COLO668 (cell line): ENCODE measurements at regions not wholly inside any gene's neighbourhood (a gene's known extent, or its start where the extent isn't known, plus 50 kb on each side); places are given as distances from the start of the nearest gene placed in this dataset.
"Not testable (repeated sequence)": the region's sequence is repeated elsewhere in the genome, so short reads cannot be mapped to it uniquely, and the experiment has no call there.

Experiments
- DNase-seq: peaks from one replicate; lab custom pipeline; 2025; ENCODE audit not compliant: unreplicated experiment; lab: John Stamatoyannopoulos, UW

DNA sequence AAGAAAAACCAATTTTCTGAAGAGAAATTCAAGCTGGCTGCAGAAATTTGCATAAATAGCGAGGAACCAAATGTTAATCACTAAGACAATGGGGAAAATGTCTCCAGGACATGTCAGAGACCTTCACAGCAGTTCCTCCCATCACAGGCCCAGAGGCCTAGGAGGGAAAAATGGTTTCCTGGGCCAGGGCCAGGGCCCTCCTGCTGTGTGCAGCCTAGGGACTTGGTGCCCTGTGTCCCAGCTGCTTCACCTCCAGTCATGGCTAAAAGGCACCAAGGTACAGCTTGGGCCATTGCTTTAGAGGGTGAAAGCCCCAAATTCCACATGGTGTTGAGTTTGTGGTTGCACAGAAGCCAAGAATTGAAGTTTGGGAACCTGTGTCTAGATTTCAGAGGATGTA is 628.7 kb upstream of the ARRDC3 start:
- DNase-seq: not testable (repeated sequence)

DNA sequence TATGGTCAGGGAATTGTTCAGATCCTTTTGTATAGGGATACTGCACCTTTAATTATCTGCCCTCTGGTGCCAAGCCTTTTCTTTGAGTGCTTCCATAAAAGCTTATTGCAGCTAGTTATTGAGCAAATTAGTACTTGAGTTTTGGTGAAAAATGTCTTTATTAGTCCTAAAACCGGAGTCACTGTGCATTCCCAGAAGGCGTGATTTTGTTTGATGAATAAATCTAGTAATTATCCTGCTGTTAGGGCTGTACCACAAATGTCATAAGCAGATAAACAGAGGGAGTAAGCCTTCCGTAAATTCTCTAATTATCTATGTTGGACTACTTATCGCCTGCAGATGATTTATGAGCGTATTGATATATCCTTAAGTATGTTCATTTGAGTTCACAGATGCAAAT is 620.7 kb upstream of the ARRDC3 start:
- DNase-seq: no peak

DNA sequence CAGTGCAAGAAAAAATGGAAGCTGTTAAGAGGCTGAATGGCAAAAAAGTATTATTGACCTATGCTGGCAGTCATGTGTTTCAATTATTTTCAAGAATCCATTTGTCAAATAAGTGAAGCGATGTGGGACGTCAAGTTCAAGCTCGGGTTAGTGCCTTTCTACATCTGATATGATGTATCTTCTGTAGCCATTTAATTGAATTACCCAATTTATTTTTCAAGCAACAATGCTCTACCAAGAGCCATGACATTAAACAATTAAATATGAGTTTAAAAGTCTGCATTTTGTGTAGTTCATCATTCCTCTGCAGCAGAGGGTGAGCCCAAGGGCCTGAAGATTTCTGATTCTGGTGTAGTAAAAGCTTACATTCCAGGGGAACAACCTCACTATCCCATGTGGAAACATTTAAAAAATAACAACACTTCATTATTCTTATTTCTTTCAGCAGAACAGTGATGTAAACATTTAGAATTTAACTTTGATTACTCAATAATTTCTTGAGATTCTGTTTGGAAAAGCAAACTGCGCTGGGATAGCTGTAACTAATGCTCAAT is 619.7 kb upstream of the ARRDC3 start:
- DNase-seq: no peak

DNA sequence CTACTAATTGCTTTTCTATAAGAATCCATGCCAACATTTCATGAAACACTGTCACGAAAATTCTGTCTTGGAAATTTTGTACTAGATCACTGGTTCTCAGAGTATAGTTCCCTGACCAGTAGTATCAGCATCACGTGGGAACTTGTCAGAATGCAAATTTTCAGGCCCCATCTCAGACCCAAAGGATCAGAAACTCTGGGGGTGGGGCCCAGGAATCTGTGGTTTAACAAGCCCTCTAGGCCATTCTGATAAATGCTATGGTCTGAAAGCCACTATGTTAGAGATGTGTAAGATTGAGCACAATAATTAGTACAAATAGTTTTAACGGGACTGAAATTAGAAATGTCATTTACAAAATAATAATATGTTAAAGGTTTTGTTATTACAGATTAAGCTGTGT is 615.7 kb upstream of the ARRDC3 start:
- DNase-seq: no peak

DNA sequence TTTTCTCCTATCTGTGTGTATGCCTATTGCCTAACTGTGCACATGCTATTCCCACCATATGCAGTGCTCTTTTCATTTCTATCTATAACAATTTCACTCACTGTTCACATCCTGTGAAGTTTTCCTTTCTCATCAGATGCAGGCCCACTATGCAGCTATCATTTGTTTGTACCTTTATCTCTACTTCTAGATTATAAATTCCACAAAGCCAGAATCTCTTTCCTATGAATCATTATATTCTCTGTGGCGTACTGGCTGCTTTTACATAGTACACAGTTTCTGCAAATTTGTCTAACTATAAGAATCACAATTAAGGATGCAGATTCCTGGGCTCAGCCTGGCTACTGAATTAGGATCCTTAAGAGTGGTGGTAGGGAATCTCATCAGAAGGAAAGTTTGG is 600.8 kb upstream of the ARRDC3 start:
- no peak for DNase-seq

DNA sequence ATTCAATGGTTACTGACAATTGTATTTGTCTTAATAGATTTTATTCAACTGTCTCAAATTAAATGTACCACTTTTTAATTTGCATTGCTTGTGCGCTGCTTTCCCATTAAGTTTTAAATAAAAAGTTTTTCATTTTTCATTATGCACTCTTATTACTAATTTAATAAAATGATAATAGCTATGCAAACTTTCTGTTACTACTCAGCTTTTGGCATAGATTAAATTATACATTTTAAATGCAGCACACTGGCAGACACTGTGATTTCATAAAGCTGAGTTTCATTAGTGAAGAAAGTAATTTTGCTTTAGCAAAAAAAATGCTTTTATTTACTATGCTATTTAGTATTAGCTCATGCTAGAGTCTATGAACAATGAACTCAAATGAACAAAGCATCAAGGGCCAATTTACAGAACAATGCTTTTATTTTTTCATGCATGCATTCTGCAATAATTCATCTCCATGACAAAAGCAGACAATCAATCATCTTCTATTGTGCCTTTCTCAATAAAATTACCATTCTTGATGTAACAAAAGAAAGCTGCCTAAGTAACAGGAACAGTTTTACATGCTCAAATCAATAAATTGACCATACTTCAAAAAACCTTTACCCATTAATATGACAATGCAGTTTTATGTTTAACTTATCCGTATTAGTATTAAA is 595.2 kb upstream of the ARRDC3 start:
- DNase-seq: no peak

DNA sequence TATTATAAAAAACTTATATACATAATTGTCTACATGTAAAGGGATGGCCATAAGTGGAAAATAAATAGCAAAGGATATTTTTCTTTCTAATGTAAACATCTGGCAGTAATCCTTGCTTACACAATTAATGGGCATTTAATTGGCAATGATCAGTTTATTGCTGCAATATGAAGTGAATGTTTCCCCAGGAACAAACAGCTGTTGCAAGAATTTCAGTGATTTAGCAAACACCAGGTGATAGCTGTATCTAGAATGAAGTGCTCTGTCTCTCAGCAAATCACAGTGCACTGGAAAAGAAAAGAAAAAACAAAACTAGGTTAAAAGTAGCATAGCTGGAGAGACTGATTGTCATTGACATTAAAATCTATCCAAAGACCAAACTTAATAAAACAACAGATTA is 594.5 kb upstream of the ARRDC3 start:
- DNase-seq: no peak

DNA sequence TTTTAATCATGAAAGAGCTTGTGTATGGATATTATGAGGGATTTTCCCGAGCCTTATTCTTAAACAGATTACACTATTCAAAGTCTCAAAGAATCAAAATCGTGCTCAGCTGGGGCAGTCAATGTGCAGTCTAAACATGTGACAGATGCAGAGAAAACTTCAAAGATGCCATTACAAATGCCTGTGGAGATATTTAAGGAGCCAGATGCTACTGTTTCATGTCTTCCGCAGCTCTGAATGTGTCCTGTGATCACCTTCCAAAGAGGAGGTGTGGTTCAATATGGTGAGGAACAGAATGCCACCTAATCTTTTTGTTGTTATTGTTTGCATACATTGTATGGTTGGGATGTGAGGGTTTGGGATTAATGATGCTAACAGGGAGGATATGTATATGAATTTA is 593.3 kb upstream of the ARRDC3 start:
- no peak for DNase-seq

DNA sequence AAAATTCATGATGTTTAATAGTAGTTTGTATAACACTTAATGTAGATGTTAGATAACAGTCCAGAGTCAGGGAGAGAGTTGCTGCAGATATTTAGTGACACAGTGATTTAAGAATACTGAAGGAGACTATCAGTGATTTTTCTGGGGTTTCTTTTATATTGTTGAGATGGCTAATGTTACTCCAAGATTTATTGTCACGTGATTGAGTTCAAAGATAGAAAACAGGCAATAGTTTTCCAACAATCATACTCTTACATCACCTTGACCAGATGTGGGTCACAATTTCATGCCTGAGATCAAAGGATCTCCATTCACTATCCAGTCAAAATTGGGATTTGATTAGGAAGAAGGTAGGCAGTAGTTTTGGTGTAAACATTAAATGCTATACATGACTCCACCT is 580.0 kb upstream of the ARRDC3 start:
- DNase-seq: no peak

DNA sequence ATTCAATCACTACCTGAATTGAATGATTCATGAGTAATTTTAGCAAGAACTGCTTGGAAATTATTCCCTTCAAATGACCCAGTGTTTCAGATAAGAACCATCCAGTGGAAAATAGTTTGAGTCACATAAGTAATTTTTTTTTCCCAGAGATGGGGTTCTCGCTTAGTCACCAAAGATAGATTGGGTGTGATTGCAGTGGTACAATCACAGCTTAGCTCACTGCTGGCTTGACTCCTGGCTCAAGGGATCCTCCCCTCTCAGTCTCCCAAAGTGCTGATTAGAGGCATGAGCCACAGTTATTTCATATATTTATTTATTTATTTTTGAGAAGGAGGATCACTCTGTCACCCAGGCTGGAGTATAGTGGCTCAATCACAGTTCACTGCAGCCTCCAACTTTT is 574.5 kb upstream of the ARRDC3 start:
- DNase-seq: no peak

DNA sequence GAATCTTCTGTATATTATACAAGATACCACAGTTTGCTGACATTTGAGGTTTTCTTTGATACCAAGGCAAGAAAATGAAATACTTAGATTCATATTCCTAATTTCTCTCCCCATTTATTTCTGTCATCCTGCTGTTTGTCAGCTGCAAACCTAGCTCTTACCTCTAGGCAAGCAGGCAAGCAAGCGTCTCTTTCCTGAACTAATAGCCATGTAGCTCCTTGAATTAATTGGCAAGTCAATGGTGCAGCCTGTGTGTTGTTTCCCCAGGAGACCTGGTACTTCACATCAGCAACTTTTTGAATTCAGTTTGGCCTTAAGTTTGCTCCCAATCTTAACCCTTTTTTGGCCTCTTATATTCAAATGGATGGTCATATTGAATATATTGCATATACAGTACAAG is 573.6 kb upstream of the ARRDC3 start:
- DNase-seq: no peak

DNA sequence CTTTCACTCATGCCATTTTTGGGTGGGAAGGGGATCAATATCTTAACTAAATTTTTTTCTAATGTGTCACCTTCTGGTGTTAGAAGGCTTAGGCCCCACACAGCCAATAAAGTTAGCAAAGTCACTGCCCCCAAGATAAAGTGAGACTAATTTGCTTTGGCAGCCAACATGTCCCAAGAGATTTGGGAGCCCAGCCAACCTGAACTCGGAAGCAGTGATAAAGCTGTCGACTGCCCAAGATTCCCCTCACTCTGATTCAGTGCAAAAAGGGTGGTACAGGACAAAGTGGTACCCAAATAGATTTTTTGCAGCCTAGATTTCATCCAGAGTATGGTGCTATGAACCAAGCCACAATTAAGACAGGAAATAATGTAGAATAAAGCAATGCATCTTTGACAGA is 572.5 kb upstream of the ARRDC3 start:
- DNase-seq: no peak

DNA sequence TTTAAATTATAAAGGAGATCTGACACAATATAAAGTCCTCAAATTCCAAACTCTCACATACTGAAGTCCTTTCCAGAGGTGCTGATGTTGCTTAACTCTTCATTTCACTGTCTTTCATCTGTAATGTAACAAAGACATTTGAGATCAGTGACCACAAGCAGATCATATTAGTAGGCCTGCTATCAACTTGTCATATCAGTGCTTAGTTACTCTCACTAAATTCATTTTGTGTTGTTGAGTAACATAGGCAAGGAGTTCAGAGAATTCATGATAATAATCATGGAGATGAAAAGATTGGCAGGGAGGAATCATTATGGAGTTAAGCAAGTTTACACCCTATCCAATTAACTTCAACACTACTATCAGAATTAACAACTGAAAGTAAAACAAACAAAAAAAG is 571.0 kb upstream of the ARRDC3 start:
- no peak for DNase-seq

DNA sequence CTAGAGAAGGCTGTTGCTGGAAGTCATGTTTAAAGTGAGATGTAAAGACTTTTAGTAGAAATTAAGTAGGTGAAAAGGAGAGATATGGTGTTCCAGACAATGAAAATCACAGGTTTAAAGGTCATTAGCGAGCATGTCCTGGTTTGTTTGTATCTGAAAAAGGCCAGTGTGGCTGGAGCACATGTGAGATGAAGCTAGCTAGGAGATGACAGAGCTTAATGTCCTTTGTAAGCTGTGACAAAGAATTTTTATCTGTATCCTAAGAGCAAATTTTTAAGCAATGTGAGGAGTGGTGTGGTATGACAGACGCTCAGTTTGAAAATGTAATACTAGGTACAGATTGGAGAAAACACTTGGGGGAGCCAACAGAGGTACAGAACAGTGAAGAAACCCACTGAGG is 567.2 kb upstream of the ARRDC3 start:
- DNase-seq: no peak

DNA sequence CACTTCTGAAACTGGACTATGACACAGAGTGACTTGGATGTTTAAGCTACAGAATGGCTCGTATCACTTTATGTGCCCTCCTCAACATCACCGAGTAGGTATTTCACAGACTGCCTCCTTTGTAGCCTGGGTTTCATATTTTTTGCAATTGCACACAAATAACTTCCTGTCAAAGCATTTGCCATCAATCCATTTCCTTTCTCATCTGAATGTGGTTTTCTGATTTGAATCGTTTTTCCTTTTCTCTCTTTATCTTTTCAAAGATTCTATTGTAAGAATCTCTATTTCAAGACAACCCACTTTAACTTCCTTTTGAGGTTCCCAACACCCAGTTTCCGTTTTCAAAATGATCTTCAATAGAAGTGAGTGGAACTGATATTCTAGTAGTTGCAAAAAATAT is 563.8 kb upstream of the ARRDC3 start:
- DNase-seq: no peak

DNA sequence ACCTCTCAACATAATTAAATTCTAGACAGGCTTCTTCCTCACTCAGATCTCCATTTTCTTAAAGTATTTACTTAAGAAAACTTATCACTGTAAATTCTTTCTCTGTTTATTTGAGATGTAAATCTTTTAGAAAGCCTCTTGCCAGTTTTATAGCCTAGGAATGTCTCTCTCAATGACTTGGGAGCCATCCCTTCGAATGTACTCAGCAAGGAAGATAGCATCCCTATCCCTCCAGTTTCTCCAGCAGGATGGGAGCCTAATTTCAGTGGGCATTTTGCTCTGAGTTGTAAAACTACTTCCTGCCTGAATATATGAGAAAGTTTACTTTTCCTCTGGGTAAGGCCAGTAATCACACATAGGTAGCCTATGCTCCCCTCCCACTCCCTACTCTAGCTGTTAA is 558.5 kb upstream of the ARRDC3 start:
- no peak for DNase-seq

DNA sequence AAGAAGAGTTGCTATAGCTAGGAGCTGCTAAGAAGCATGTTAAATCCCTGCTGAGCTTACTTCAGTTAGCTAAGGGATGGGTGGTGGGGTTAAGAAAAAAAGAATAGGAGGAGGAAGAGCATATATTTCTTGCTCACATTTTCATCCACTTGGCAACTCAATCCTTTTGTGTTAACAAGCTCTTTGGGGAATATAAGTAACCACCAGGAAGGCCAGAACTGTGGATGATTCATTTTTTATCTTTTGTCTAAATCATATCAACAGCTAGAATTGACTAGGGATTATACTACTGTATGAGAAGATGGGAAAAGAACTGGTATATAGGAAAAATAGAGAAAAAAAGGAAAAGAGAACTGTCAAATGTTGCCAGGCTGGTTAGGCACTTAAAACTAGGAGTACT is 555.3 kb upstream of the ARRDC3 start:
- DNase-seq: no peak

DNA sequence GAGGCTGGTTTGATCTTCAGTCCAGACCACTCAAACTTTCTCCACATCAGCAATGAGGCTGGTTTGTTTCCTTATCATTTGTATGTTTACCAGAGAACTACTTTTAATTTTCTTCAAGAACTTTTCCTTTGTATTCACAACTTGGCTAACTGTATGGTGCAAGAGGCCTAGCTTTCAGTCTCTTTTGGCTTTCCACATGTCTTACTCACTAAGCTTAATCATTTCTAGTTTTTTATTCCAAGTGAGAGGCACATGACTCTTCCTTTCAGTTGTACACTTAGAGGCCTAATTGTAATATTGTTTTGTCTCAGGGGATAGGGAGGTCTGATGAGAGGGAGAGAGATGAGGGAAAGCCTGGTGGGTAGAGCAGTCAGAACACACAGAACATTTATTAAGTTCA is 554.0 kb upstream of the ARRDC3 start:
- no peak for DNase-seq

DNA sequence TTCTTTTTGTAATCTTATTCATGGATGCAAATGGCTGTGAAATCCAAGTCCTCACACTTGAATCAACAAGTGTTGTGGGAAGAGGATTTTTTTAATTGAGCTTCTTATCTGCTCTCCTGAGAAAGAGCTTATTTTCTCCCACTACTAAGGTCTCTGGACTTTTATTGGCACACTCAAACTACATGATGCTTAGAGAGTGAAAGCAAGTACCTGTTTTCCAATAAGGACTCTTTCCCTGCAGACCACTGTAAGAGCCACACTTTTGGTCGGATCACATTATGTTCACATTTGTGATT is 546.4 kb upstream of the ARRDC3 start:
- DNase-seq: no peak

DNA sequence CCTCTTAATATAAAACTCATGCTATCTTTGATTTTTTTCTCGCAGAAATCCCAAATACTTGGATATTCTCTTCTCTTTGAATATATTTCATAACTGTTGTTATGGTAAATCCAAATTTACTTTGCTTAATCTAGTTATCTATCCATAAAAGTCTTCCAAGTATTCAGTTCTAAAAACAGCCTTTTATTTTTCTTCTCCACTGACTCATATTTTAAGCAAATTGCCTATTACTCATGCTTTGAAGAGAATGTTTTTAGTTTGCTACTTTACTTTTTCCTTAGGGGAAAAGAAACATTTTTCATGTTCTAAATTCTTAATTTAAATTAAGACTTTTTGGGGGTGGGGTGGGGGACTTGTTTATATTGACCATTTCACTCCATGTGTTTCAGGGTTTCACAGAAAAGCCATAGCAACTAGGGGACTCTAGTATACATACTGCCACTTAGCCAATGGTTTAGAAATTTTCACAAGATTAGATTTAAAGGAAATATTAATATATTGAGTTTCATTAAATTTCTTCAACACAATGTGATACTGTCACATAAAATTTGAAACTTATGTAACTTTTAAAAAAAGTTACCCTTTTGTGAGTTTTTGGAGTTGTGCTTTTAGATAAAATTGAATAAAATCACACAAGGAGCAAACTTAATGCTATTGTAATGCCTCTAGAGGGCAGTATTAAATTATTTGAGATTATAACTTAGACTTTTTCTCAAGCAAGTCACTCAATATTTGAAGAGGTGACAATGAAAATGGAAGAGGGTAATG is 545.8 kb upstream of the ARRDC3 start:
- no peak for DNase-seq

DNA sequence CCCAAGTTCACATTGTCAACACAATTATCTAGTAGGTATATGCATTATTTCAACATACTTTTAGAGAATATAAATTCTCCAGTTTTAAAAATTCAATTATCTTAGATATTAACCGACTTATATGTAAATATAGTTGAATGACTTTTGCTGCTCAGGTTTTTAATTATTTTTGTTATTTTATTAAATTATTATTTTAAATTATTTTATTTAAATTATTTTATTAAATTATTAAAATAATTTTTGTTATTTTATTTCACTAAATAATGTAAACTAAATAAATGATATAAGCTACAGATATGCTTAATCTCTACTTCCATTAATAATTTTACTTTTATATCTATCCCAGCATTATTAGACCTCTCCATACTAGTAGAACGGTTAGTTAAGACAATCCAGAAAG is 544.3 kb upstream of the ARRDC3 start:
- no peak for DNase-seq

DNA sequence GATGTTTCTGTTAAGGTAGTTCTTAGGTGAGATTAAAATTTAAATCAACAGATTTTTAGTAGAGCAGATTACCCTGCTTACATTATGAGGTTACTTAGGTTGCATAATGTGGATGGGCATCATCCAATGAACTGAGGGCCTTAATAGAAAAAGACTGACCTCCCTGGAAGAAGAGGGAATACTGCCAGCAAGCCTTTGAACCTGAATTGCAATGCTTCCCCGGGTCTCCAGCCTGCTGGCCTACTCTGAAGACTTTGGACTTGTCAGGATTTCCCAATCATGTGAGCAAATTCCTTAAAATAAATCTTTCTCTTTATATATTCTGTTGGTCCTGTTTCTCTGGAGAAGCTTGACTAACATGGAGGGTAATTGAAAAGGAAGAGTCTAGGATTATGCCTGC is 542.1 kb upstream of the ARRDC3 start:
- no peak for DNase-seq
